Fibroblast of the conjunctiva (primary cell): ENCODE measurements at regions not wholly inside any gene's neighbourhood (a gene's known extent, or its start where the extent isn't known, plus 50 kb on each side); places are given as distances from the start of the nearest gene placed in this dataset.

ENCODE experiments used
- DNase-seq: peaks from one replicate; pipeline ENCODE4 v3.0.0-alpha.2; 2010; ENCODE audit warnings: low read depth

GRCh38 chr6:22621701-22622100 lies 52.3 kb downstream of the HDGFL1 start:
- no peak for DNase-seq

- DNase-seq, result no peak
Observed at GRCh38 chr6:22622351-22622750, 53.0 kb downstream of the HDGFL1 start.

- no peak for DNase-seq
Observed at GRCh38 chr6:22622813-22623212, 53.4 kb downstream of the HDGFL1 start.

- no peak for DNase-seq
Observed at GRCh38 chr6:22627644-22628043, 58.3 kb downstream of the HDGFL1 start.

DNA sequence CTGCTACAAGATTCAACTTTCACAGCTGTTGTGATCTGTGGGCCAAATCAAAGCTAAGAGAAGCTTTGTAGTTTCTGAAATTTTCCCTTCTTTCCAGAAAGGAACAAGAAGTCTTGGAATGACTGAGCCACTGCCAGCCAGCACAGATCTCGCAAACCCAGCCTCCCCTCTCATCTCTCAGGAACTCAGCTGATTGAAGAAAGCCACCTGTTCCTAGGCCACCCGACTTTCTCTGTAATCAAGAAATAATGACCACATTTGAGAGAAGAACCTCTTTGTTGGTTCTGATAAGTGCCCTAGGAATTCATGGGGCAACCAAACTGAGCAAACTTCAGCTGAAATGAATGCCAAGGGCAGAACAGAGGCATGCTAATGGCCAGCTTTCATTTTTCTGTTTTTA lies 61.7 kb downstream of the HDGFL1 start:
- no peak for DNase-seq

DNA sequence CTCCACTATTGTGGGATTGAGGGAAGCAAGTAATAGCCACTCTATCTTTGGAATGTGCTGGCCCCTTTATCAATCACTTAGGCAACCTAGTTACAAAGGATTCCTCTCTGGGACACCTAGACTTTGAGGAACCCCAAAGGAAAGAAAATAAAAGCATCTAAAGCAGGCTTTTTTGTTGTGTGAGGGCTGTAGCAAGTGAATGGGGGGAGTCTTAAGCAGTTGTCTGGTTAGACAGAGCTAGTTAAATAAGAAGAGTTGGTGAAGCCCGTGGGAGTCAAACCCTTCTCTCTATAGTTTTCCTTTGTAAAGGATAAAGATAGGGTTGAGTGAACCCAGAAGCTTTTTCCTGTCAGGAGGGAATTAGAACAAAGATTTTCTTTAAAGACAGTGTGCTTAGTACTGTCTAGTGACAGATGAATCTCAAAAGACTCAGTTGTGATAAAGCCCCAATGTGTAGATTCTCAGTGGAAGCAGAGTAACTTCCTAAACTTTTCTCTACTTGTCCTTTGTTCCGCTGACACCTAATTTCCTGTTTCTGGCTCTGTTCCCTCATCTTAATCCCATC lies 63.3 kb downstream of the HDGFL1 start:
- DNase-seq, result no peak

DNA sequence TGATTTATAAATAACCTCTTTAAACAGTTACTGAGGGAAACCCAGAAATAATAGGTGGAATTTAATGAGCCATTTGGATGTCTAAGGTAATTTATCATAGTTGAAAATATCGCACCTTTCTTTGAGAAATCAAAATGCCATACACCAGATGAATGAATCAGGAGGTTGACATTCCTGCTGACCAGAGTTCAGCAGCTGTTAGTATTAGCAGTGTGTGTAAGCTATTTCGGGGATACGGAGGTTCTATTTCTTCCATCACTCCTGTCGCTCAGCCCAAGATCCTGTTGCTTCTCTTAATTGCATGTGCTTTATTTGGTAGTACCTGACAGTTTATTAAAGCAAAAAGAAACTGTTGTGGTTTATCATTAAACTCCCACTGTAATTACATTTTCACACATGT lies 67.1 kb downstream of the HDGFL1 start:
- DNase-seq, result no peak

DNA sequence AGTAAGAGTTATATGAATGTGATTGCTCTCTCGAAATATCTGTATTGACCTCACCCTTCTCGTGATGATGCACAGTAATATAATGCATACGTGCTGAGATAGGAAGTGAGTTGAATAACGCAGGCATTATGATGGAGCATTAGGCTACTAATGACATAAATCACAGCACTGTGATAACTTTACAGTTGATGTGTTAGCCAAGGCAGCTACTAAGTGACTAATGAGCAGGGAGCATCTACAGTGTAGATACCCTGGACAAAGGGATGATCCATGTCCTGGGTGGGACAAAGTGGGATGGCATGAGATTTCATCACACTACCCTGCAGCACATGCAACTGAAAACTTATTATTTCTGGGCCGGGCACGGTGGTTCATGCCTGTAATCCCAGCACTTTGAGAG lies 68.4 kb downstream of the HDGFL1 start:
- DNase-seq, result no peak

GRCh38 chr6:22638320-22638719 lies 69.0 kb downstream of the HDGFL1 start:
- no peak for DNase-seq

GRCh38 chr6:22642254-22642653 lies 72.9 kb downstream of the HDGFL1 start:
- no peak for DNase-seq

DNA sequence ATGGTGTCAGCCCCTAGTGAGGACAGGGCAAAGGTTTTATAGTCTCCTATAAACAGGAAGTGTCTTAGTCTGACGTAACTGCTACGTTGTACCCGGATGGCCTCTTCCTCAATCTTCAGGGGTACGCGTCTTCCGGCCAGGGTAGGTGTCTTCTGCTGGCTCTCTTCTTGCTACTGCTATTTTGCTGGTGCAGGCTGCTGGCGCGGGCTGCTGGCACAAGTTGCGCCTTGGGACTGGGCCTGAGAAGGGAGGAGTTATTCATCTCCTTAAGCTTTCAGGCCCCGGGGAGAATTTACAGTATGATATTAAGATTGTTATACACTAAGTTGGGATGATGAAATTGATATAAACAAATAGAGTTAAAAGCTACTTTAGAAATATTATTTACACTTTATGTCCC lies 74.4 kb downstream of the HDGFL1 start:
- no peak for DNase-seq

DNA sequence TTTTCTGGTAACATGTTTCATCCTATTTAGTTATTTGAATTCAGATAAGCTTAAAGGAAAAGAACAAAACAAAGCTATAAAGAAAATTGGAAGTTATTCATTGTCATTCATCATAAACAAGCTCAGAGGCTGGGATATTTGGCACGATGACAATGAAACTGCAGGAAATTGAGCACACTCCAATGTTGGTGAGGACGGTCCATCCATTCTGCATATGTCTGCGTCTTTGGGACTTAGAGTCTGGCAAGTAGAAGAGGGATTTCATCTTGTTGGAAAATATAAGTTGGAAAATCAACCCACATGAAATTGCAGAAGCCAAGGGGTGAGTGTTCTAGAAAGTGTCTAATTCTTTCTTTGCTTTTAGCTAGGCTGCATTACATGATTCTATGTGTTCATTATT lies 78.4 kb downstream of the HDGFL1 start:
- DNase-seq, result no peak

DNA sequence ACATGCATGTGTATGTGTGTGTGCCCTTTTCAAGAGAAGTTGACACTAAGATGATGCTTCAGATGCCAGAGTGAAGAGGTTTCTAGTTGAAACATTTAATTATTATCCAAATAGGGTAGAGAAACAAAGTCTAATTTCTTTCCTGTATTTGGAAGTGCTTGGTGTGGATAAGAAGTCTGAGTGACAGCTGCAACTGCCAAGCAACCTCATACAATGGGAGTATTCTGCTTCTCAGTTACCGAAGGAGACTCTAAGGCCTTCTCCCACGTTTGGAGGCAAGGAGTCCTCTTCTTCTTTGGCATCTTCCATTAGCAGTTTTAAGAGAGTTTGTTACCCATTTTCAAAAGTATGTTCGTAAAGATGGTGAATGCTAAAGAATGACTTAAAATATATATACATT lies 82.4 kb downstream of the HDGFL1 start:
- DNase-seq, result no peak

DNA sequence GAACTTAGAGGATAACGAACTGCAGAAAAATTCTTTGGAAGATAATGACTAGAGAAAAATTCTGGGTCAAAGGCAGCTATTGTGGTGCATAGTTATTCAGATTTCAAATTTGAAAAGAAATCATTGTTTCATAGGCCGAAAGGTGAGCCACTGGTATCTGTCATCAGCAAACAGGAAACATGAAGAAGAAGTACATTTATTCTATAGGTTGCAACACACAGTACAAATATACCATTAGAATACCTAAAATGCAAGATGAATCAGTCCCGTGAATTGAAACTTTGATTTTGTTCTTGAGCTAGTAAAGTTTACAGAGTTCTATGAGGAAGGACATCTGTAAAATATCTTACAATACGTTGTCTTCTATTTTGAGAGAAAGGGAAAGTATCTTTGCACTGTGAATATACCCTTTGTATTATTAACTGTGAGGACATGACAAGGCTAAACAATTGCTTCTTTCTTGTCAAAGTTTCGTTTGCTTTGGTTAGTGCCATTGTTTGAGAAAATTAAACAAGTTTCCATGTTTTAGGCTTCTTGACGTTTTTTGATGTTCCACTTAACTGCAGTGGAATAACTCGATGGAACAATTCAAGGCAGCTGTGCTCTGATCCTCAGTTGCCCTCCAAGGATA lies 84.7 kb downstream of the HDGFL1 start:
- DNase-seq, result no peak

- DNase-seq, result no peak
Observed at GRCh38 chr6:22656706-22657351, 87.5 kb downstream of the HDGFL1 start.

- DNase-seq, result no peak
Observed at GRCh38 chr6:22657352-22657980, 88.1 kb downstream of the HDGFL1 start.

DNA sequence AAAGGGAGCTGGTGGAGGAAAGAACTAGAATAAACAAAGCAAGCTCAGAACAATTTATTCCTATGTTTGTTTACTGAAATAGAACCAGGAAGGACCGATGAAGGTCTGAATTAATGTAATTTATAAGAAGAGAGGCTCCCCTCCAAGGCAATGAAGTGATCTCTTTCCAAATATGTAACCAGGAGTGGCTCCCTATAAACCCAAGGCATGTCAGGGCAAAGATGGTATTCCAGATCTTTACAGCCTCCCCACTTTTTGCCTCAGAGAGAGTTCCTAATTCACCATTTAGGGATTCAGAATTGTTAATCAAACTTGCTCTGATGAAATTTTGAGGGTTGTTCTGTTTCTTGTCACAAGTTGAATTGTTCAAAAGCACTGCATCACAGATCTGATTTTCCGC lies 88.8 kb downstream of the HDGFL1 start:
- DNase-seq, result no peak

- DNase-seq, result no peak
Observed at GRCh38 chr6:22658934-22659333, 89.6 kb downstream of the HDGFL1 start.

DNA sequence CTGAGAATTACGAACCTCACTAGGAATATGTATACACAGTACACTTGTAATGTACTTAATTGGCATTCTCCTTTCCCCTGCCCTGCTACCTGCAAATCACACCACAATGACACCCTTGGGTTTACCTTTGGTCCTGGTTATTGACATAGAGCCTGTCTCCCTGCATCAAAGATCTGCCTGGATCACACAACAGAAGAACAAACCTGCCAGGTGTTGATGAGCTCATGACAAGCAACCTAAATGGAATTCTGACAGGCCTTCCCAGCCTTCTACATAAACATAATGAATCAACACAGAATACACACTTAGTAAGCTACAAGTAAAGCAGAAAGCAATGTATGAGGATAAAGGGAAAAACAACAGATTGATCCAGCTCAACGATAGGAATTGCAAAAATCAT lies 95.6 kb downstream of the HDGFL1 start:
- no peak for DNase-seq

DNA sequence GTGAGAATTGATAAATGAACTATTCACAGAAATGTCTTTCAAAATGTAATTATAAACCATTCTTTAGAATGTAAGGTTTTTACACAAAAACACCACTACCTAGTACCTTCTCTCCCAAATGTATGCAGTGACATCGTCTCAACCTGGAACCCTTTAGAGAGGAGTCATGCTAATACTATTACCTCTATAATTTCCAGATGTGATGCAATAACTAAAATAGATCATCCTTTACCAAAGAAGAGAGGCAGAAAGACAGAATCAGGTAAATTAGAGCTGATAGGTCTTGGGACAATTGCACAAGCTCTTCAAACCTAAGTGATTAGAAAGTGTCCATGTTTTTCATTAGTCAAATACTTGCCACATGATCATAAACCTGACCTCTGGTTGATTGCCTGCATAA lies 96.7 kb downstream of the HDGFL1 start:
- DNase-seq, result no peak

GRCh38 chr6:22666586-22666985 lies 97.2 kb downstream of the HDGFL1 start:
- DNase-seq, result no peak

DNA sequence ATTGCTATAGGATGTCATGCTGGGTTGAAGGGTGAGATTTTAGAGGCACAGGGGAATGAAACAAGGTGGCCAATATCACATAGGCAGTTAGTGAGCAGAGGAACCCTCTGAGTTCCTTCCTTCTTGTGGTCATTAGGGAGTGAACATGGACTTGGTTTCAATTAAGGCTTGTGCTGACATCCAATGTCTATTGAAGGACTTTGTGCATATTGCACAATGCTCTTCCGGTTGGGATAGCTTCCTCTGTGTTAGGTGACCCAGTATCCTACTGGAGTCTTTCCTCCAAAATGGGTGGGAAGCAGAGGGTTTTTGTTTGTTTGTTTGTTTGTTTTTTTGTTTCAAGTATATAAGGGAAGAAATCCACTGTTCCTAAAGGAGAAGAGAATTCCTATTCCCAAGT lies 98.5 kb downstream of the HDGFL1 start:
- no peak for DNase-seq

- no peak for DNase-seq
Observed at GRCh38 chr6:22668307-22668706, 98.9 kb downstream of the HDGFL1 start.
